ENCODE measurements at regions not wholly inside any gene's neighbourhood (a gene's known extent, or its start where the extent isn't known, plus 50 kb on each side); places are given as distances from the start of the nearest gene placed in this dataset.

DNA sequence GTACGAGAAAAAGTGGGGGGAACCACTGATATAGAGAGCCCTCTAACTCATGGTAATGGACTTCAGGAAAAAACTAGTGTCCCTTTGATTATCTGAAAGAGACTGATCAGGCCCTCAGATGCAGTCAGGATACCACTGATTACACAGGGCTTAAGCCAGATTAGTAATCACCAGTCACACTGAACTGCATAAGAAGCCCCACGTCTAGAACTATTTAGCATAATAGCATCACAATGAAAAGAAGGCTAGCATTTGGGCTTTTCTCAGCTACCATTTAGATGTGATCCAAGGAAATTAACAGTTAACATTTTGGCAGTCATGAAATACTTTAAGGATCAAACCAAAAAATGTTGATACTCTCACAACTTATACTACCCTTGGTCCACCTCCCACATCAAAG is 813.1 kb upstream of the POU3F3 start:
- DNase-seq = no peak

DNA sequence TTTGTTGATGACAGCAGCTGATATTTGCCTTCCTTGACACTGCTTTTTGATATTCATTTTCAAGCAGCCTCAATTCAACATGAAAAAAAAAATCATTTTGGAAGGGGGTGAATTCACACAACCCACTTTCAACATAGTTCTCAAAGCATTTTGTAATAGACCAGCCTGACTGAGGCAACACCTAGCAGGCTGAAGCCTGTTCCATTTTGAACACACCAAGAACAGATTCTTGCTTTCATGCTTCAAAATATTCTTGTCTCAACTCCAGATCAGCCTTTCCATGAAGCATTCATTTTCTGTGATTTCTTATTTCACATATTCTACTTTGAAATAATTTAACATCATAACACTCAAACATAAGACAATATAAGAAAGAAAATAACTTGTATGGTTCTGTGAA is 812.6 kb upstream of the POU3F3 start:
- DNase-seq = no peak

DNA sequence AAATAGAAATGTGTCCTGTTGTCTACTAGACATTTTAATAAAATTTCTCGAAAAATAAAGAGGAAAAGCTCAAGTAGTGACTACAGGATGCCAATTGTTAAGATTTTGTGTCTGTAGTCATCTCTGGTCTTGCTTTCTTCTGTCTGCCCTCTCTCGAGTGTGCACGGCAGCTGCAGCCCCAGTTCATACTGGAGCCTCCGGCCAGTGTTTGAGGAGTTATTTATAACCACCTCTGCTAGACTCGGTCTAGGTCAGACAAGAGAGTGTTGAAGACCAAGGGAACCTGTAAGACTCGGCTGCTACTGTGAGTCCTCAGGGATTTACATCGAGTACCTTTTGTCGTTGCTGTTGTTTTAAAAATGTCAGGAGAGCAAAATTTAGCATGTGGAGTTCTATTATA is 810.1 kb upstream of the POU3F3 start:
- peak in 5 of 56 donors; percentile 2 to 20 (median 5) for DNase-seq

DNA sequence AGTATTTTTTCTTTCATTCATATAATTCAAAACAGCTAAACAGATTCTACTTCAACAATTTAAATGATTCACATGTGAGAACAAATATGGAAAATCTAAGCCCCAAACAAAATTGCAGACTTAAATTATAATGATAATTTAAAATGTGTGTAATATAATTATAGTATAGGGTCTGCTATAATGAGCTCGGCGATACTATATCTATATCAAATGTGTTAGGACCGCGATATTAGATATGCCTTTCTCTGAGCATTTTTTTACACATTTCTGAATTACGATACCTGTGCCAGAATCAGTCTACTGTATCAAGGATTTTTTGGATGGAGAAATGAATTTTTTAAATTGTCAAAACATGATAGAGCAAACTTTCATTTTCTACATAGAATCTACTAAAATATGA is 808.8 kb upstream of the POU3F3 start:
- no peak for DNase-seq

DNA sequence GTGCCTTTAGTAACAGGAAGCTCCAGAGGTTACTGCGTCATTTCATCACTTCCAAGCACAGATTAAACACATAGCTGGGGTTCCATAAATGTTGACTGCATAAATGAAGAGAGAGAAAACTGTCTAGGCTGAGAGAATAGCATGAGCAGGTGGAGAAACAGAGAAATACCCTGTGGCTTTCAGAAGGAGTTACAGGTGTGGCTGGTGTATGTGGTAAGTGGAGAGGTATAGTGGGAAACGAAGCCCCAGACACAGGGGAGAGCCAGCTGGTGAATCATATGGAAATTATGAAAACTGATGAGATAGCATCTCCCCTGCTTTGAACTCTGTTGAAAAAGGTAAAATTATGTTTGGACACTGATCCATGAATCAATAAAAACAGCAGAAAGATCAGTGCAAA is 807.4 kb upstream of the POU3F3 start:
- no peak for DNase-seq

DNA sequence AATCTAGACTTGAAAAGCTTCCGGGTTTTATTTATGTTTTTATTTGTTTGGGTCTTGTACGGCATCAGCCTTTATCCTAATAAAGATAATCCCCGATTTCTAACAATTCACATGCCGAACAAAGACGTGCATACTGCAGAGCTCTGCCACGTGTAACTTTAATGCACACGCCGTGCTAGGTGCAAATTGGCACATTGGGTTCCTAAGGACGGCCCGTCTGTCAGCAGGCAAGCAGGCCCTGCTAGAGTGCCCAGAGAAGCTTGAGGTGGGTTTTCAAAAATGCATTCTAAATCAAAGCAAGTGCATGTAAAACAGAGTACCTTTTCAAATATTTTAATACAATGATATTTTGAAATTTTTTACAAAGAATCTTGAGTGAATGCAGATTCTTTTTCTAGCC is 806.4 kb upstream of the POU3F3 start:
- DNase-seq = no peak

DNA sequence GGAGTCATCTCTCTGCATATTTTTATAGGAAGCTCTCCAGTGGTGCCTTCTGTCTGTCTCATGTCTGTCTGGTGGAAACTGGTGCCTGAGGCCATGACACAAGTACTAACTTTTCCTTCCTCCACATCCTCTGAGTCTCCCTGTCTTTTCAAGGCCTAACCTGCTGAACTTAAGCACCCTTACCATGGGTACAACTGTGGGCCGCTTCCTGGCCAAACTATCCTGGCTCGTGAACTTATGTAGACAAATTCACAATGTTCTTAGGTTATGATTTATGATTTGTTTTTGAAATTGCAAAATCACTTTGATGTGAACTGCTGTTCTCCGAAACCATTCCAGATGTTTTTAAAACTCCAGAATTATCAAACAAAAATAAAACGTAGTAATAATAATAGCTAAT is 804.5 kb upstream of the POU3F3 start:
- no peak for DNase-seq

DNA sequence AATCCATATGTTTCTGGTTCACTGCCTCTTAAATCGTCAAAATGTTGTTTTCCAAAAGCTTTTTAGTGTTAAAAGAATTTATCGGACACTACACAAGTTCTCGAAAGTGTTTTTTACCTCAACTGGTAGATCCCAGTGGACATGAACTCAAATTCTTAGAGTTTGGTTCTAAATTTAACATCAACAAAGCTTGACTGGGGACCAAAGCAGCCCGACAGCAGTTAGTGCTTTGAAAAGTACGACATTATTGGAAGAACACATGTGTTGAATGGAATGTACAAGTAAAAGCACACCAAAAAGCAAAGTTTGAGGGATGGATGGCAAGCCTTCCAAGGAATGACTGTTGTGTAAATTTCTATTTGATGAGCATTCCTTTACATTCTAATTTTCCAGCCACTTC is 803.9 kb upstream of the POU3F3 start:
- DNase-seq = no peak

DNA sequence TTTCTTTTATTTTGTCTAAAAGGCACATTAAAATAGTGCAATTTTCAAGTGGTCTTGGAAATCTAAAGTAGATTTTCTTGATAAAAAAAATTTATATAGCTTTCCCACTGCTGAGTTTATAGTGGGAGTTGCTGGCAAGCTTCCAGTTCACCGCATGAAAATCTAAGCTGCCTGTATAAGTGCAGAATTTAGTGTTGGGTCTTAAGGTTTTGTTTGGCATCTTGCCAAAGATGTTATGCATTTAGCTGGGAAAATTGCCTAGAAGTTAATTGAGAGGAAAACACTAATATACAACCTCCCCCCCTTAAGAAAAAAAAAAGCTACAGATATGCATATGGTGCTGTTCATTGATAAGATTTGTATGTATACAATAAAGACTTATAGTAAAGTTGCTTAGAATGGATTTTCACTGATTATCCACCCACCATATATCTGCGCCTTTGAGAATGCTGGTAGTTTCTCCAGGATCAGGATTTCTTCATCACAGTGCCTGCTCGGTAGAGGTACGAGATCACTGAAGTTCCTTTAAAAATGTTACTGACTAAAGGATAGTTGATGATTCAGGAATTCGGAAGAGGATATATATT is 803.2 kb upstream of the POU3F3 start:
- no peak for DNase-seq

DNA sequence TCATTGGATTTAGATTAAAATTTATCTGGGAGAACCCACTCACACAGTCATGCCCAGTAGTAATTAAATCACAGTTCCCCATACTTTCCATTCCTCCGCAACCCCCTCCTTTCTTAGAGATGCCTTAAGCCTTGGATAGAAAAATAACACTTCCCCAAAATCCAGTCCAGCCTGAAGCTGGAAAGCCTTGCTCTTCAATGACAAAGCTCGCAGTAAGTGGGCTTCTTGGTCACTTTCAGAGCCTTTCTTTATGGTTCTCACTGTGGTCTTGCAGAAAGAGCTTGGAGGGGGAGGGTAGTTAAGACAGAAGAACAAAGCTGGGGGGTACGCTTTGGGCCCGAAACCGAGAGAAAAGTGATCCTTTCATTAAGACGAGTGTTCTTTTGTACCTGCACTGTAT is 802.1 kb upstream of the POU3F3 start:
- DNase-seq = no peak

DNA sequence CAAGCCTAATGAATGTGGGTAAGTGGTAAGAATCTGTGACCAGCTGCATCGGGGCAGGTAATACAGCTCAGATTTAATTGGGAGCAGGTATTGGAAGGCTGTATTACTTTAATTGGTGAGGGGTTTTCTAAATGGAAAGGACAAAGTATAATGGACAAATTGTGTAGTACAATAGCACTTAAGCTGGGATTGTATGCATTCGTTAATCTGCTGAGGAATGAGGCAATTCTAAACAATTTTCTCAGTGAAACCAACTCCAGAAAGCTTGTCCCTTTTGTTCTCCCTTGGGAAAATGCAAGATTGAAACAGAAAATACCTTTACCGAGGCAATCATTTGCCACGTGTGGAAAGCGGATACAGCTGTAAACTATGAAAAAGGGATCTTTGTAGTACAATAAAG is 801.6 kb upstream of the POU3F3 start:
- no peak for DNase-seq

DNA sequence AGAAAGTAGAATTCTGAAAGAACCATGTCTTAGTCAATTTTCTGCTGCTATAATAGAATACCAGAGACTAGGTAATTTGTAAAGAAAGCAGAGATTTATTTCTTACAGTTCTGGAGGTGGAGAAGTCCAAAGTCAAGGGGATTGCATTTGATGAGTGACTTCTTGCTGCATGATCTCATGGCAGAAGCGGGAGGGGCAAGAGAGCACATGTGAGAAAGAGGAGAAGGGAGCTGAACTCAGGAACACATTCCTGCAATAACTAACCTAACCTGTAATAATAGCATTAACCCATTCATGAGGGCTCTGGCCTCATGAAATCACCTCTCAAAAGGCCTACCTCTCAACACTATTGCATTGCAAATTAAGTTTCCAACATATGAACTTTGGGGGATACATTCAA is 797.5 kb upstream of the POU3F3 start:
- no peak for DNase-seq

DNA sequence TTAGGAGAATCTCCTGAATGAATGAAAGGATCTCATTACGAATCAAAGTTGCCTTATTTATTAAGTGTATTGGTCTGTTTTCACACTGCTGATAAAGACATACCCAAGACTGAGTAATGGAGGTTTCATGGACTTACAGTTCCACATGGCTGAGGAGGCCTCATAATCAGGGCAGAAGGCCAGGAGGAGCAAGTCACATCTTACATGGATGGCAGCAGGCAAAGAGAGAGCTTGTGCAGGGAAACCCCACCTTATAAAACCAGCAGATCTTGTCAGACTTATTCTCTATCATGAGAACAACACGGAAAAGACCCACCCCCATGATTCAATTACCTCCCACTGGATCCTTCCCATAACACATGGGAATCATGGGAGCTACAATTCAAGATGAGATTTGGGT is 785.2 kb upstream of the POU3F3 start:
- DNase-seq = no peak

DNA sequence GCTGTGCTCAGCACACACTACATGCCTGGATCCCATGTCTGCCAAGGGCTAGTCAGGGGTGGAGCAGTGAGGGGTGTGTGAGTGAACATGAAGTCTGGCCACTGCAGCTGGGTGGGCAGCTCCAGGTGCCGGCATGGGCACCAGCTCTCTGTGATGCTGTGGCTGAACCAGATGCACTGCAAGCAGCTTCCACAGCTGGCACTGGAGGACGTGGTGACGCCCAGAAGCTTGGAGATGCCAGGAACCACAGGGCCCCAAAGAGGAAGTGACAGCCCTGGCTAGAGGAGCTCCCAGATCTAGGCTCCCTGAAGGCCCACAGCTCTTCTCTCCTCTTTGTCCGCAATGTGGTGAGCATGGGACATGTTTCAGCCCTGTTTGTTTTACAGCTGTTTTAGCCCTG is 776.3 kb upstream of the POU3F3 start:
- no peak for DNase-seq

DNA sequence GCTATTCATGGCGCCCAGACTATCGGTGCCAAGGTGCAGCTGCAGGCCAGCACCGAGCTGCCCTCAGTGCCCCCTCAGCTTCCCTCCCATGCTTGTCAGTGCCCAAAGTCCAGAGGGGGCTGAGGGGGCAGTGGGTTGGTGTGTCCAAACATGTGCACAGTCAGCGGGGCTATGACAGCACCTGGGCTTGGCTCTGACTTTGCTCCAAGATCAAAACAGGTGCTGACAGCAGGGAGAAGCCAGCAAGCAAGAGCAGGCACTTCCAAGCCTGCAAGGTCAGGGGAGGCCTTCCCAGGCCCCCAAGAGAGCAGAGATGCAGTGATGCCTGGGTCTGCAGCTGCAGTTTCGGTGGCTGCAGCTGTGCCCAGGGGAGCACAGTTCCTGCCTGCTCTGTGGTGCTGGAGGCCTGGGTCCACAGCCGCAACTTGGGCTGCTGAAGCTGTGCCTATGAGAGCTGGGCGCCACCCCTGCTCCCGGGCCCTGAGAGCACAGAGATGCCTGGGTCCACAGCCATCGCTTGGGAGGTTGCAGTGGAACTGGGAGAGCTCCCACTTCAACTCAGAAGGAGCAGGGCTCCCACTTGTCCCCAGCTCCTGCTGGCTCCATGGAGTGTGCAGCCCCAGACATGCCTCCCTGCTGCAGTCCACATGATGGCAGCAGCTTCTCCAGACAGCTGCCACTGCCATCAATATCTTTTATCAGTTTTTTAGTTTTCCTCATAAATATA is 775.3 kb upstream of the POU3F3 start:
- DNase-seq = peak in 6 of 56 donors; percentile 1 to 4 (median 2)

DNA sequence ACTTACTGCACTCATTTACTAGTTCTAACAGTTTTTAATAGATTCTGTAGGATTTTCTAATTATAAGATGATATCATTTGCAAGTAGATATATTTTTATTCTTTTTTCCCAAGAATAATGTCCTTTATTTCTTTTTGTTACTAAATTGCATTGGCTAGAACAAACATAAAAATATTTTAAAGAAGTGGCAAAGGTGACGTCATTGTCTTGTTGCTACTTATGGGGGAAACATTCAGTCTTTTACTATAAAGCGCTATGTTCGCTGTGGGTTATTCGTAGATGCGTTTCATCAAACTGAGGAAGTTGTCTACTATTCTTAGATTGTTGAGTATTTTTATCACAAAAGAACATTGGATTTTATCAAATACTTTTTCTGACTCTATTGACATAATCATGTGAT is 765.2 kb upstream of the POU3F3 start:
- DNase-seq = no peak

DNA sequence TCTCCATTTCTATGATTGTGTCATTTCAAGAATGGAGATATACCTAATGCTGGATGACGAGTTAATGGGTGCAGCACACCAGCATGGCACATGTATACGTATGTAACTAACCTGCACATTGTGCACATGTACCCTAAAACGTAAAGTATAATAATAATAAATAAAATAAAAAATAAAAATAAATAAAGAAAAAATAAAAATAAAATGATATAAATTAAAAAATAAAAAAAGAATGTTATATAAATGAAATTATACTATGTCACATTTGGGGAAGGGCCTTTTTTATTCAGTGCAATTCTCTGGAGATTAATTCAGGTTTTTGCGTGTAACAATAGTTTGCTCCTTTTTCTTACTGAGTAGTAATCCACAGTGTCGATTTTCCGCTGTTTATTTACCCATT is 763.5 kb upstream of the POU3F3 start:
- DNase-seq = no peak

DNA sequence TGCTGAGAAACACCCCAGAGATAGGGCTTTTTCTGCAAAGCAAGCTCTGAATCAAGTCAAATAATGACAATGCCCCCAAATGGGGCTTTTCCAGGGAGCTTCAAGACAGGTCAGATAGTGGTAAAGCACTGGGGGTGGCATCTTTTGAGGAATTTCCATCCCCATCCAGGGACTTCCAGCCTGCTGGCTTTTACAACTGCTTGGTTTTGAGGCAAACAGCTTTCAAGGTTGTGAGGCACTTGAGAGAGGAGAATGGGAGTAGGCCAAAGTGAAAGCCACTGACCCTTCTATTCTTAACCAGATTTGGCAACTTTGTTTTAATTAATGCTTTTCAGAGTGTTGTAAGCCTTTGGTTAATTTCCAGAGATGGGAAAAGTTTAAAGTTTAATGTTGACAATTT is 762.0 kb upstream of the POU3F3 start:
- no peak for DNase-seq

DNA sequence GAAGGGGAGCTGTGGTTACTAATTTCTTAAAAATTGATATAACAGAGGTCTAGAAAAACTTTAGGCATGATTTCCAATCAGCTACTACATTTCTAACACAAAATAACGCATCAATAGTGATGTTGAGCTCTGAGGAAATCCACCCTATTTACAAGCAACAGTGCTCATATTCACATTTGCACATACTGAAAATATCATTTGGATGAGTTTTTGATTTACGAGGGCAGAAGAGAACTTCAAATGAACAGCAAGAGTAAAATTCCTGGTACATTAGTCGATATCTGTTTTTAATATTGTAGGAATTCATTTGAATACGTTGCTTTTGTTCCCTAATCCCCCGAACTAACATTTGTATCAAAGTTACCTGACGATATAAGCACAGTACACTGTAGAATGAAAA is 761.0 kb upstream of the POU3F3 start:
- no peak for DNase-seq

DNA sequence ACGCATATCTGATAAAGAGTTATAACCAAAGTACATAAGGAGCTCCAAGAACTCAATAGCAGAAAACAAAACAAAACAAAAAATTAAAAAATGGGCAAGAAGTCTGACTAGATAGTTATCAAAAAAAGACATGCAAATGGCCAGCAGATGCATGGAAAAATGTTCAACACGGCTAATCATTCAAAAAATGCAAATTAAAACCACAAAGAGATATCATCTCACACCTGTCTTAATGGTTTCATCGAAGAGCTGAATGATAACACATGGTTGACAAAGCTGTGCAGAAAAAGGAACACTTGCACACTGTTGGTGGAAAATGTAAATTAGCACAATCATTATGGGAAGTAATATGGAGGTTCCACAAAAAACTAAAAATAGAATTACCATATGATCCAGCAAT is 751.3 kb upstream of the POU3F3 start:
- no peak for DNase-seq

DNA sequence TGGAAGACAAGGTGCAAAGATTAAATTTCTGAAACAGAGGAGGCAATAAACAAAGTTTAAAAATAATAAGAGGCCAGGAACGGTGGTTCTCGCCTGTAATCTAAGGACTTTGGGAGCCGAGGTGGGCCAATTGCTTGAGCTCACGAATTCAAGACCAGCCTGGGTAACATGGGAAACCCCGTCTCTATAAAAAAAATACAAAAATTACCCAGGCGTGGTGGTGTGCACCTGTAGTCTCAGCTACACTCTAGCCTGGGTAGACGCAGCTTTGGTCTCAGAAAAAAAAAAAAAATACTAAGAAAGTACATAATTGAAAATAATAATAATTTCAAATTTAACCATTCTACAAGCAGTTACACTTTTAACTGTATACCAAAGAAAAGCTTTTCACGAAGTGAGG is 744.6 kb upstream of the POU3F3 start:
- no peak for DNase-seq

DNA sequence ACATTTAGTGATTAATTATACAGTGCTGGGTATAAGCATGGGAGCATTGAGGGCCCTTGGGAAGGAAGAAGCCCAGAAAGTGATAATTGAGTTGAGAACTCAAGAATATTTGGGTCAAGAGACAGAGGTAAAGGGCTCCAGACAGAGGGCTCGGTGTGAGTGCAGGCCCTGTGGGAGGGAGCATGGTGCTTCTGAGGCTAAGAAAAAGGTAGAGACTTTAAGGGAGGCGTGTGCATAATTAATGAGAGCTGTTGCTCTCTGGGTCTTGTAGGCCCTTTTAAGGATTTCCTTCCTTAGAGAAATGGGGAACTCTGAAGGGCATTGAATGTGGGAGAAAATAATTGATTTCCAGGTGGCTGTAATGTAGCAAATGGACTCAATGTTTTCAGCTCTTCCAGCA is 735.0 kb upstream of the POU3F3 start:
- DNase-seq = no peak

DNA sequence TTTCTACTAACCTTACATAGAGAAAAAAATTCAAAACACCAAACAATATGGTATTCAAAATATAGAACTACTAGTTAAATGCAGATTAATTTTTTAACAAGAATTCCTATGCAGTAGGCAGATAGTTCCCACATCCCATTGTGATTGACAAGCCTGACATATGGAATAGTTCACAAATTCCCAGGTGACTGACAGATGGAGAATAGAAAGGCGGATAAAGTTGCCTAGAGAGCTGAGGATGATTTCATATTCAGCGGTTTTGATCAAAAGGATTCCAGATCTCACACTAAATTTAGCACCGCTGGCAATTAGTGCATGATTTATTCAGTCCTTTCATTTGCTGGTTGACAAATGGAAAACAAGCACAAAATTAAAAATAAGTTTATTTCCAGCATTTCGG is 733.7 kb upstream of the POU3F3 start:
- DNase-seq = no peak

DNA sequence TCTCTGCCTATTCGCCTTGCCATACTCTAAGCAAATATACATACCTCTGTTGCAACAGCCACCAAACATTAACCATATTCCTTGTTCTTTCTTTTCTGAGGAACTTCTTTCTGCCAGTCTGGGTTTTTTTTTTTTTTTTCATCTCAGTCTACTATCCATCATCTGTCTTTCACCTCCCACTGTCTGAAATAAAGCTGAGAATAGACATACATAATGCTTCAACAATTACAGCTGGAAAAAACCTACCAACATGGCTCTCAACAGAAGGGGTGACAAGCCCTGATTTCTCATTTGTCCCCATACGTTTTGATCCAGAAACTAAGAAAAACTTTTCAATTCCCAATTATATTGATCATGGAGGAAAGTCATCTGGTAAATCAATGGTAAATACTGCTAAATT is 728.8 kb upstream of the POU3F3 start:
- DNase-seq = no peak
